HCT116 (cell line): ENCODE measurements at regions not wholly inside any gene's neighbourhood (a gene's known extent, or its start where the extent isn't known, plus 50 kb on each side); places are given as distances from the start of the nearest gene placed in this dataset.
A peak's percentile ranks its signal among the peaks of the same experiment; 100 is the strongest.

Source experiments
- CBX3 ChIP-seq: IDR thresholded peaks from 2 replicates; pipeline ENCODE4 v1.6.1; 2012; ENCODE audit warnings: low read depth
- CEBPB ChIP-seq: IDR thresholded peaks from 2 replicates; pipeline ENCODE4 v1.6.1; 2012; ENCODE audit warnings: low read depth
- CTCF ChIP-seq, 3 experiments: fragments of 200-600 bp in 1 of 3; sonication (generic) in 1 of 3; IDR thresholded peaks in 2 of 3; conservative IDR thresholded peaks in 1 of 3; 2 replicates each; pipeline ENCODE4 v1.5.1; 2012 to 2017; ENCODE audit warnings: low read depth in 2 of 3, low read length in 2 of 3, antibody characterized with exemption in 1 of 3, borderline replicate concordance in 1 of 3, control low read depth in 1 of 3, mild to moderate bottlenecking in 1 of 3, mixed read lengths in 1 of 3, mixed run types in 1 of 3, moderate library complexity in 1 of 3; ENCODE audit not compliant: insufficient read depth in 1 of 3
- FOSL1 ChIP-seq: IDR thresholded peaks from 2 replicates; pipeline ENCODE4 v1.6.1; 2012; ENCODE audit warnings: low read depth
- MAX ChIP-seq: IDR thresholded peaks from 2 replicates; pipeline ENCODE4 v1.6.1; 2012
- POLR2A ChIP-seq: IDR thresholded peaks from 2 replicates; pipeline ENCODE4 v1.7.0; 2011; ENCODE audit warnings: borderline replicate concordance; ENCODE audit not compliant: insufficient read depth, insufficient read length; ENCODE audit errors: extremely low read depth
- RAD21 ChIP-seq: IDR thresholded peaks from 2 replicates; pipeline ENCODE4 v1.6.1; 2012; ENCODE audit warnings: low read depth, mild to moderate bottlenecking
- SP1 ChIP-seq: IDR thresholded peaks from 2 replicates; pipeline ENCODE4 v1.6.1; 2012; ENCODE audit warnings: low read depth
- ZNF274 ChIP-seq: fragments of 200-500 bp; sonication (Bioruptor generic); IDR thresholded peaks from 2 replicates; pipeline ENCODE4 v1.6.1; 2014; ENCODE audit warnings: mild to moderate bottlenecking, low read depth, low read length, inconsistent platforms

- no peak for TF ChIP-seq CTCF (IDR thresholded peaks at IDR 0.05 in 2 of 3, conservative IDR thresholded peaks at IDR 0.05 in 1 of 3; ENCODE audit: borderline replicate concordance in 1 of 3, insufficient read depth in 1 of 3, low read depth in 2 of 3, low read length in 2 of 3)
- TF ChIP-seq POLR2A, result no peak
- no peak for TF ChIP-seq ZNF274
- 0 out of 2 replicates have a peak, but pooled peaks have one; percentile 15 for TF ChIP-seq MAX
- no peak for TF ChIP-seq RAD21
- no peak for TF ChIP-seq CBX3
- TF ChIP-seq SP1, result no peak
- no peak for TF ChIP-seq CEBPB
- peak; percentile 29 for TF ChIP-seq FOSL1
These were observed 161.0 kb downstream of the IRS1 start for GRCh38 chr2:226638576-226638975.
